ENCODE measurements at regions not wholly inside any gene's neighbourhood (a gene's known extent, or its start where the extent isn't known, plus 50 kb on each side); places are given as distances from the start of the nearest gene placed in this dataset.
"Not testable (repeated sequence)": the region's sequence is repeated elsewhere in the genome, so short reads cannot be mapped to it uniquely, and the experiment has no call there.

DNA sequence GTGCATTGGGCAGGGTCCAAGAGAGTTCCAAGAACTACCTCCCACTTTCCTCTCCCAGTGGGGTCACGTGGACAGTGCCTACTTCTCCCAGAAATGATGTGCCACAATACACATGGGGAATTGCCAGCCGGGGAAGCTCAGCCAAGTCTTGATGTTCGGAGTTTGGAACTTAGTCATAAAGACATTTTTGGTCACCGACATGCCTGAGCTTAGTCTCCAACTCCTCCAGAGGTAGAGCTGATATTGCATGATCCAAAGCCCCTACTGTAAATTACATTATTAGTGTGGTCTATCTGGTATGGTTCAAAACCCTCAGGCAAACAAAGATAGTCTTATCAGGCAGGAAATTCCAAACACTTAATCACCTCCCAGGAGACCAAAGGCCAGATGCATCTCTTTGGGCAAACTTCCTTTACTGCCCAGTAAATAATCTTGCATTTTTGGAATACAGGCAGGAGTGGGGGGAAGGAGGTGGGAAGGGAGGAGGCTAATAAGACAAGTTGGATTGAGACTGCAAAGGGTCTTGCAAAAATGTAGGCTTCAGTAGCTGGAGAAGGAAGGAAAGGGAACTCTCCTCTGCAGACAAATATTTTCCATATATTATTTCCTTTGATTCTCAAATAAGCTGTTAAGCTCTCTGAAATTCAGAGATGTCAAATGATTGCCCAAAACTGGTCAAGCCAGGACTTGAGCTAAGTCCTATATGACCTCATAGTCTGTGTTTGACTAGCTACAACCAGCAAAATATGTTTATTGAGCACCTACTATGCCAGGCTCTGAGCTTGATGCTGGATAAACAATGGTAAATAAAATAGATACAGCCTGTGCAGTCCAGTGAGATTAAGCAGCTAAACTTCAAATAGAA, 99.4 kb downstream of the DRD1 start:
- no peak for DNase-seq

DNA sequence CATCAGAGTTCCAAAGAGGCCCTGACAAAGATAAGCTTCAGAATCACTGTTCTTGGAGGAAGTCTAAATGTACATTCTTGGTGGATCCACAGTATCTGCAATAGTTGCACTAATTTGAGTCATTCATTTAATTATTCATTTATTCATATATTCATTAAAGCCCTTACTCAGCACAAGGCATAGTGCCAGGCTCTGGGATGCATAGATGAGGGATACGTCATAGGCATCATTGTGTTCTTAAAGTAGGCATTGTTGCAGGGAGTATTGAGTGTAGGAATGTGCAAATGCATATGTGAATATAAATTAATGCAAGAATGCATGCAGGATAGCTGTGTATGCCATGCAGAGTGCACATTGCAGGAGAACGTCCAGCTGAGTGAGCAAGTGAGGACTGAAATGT, 100.7 kb downstream of the DRD1 start:
- DNase-seq = no peak

DNA sequence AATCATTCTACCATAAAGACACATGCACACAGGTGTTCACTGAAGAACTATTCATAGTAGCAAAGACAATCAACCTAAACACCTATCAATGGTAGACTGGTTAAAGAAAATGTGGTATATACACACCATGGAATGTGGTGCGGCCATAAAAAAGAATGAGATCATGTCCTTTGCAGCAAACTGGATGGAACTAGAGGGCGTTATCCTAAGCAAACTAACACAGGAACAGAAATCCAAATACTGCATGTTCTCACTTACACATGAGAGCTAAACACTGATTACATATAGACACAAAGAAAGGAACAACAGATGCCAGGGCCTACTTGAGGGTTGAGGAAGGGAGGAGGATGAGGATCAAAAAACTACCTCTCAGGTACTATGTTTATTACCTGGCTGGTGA, 103.8 kb downstream of the DRD1 start:
- DNase-seq = no peak

DNA sequence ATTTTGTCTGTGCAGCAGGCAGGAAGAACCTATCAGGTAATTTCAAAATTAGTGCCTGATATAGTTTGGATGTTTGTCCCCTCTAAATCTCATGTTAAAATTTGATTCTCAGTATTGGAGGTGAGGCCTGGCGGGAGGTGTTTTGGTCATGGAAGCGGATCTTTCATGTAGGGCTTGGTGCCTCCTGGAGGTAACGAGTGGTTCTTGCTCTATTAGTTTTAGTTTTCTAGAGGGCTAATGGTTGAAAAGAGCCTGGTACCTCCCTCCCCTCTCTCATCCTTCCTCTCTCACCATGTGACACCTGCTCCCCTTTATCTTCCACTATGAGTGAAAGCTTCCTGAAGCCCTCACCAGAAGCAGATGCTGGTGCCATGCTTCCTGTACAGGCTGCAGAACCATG, 106.3 kb downstream of the DRD1 start:
- no peak for DNase-seq

DNA sequence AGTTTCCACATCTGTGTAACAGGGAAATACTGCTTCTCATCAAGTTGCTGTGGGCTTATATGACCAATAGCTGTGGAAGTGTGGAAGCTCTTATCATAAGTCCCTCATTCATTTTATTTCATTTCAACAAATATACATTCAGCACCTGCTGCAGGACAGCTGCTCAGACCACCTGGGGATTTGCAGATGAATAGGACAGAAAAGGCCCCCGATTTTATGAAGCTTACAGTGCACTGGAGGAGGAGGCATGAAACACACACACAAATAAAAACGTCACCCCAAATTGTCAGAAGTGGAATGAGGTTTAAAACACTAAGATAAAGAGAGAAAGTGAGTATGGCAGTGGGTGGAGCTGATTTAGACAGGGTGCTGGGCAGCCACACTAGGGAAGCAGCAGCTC, 107.2 kb downstream of the DRD1 start:
- DNase-seq = peak; percentile 8

DNA sequence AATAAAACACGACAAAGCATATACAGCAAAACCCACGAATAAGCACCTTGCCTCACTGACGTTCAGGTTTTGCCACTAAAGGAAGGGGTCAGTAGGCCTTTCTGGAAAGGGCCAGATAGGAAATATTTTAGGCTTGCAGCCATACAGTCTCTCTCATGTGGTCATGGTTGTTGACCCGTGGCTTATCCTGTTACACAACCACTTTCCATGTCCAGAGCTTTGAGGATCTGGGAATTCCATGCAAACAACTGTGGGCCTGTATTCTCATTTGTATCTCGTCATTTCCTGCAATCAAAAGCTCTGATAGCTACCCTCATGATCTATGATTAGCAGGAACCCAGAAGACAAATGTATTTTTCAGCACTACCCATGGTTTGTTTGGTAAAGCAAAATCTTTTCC, 108.3 kb downstream of the DRD1 start:
- no peak for DNase-seq

DNA sequence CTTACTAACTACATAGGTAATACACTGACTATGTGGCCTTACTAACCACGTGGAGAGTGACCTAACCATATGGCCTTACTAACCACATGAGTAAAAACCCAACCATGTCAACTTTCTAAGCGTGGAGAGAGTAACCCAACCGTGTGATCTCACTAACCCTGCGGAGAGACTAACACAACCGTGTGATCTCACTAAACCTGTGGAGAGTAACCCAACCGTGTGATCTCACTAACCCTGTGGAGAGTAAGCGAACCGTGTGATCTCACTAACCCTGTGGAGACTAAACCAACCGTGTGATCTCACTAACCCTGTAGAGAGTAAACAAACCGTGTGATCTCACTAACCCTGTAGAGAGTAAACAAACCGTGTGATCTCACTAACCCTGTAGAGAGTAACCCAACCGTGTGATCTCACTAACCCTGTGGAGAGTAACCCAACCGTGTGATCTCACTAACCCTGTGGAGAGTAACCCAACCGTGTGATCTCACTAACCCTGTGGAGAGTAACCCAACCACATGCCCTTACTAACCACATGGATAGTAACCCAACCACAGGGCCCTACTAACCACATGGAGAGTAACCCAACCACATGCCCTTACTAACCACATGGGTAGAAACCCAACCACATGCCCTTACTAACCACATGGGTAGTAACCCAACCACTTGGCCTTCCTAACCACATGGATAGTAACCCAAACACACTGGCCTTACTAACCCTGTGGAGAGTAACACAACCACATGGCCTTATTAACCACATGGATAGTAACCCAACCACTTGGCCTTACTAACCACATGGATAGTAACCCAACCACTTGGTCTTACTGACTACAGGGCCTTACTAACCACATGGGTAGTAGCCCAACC, 112.6 kb downstream of the DRD1 start:
- DNase-seq = not testable (repeated sequence)

DNA sequence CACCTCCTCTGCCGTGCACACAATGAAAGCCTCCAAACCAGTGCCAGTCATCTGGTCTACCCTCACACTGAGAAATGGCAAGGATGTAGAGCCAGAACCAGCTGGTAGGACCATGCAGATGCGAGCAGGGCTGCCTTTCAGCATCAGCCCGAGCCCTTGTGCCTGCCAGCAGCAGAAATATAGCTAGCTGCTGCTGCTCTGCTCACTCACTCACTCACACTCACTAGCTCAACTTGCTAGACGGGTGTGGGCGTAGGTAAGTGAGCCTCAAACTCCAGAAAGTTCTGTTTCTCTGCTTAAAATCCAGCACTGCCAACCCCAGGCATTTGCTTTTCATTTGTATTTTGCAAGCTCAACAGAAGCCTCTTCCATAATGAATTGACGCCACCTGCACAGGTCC, 114.0 kb downstream of the DRD1 start:
- no peak for DNase-seq

DNA sequence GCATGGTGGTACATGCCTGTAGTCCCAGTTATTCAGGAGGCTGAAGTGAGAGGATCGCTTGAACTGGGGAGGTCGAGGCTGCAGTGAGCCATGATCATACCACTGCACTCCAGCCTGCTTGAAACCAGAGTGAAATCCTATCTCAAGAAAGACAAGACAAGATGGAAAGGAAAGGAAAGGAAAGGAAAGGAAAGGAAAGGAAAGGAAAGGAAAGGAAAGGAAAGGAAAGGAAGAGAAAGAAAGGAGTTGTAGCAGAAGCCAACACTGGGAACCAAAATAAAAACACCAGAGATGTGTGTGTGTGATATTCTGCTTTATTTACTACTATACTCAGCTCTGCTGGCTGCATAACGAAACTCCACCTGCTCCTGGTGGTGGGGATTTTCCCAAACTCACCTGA, 115.3 kb downstream of the DRD1 start:
- no peak for DNase-seq

DNA sequence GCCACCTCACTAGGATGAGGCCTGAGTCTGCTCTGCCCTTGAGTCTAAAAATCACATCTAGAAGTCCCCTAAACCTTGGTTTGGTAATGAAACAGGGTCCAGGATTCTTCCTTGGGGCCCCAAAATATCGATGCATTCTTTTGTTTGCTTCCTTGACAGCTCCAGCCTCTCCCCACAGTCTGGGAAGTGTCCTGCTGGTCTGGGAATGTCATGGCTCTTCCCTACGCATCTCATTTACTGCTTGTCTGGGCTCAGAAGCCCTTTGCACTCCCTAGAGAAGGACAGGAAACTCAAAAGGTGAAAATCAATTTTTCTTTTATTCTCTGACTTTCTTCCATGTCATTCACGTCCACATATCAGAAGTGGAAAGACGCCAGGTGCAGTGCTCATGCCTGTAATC, 115.8 kb downstream of the DRD1 start:
- DNase-seq = no peak

DNA sequence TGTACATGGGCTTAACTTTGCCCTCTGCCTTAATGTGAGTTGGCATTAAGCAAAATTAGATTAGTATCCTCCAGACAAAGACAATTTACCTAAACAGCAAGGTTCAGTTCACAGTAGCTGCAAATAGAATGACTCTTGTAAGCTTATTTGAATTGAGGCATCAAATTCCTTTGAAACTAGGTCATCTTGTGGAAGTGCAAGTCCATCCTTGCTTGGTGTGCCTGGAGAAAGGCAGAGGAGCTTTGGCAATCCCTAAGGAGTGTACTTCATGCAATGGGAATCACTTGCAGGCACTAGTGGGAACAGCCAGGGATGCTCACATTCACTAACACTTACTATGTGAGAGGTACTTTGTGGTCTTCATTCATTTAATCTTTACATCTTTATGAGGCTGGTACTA, 118.3 kb downstream of the DRD1 start:
- no peak for DNase-seq

DNA sequence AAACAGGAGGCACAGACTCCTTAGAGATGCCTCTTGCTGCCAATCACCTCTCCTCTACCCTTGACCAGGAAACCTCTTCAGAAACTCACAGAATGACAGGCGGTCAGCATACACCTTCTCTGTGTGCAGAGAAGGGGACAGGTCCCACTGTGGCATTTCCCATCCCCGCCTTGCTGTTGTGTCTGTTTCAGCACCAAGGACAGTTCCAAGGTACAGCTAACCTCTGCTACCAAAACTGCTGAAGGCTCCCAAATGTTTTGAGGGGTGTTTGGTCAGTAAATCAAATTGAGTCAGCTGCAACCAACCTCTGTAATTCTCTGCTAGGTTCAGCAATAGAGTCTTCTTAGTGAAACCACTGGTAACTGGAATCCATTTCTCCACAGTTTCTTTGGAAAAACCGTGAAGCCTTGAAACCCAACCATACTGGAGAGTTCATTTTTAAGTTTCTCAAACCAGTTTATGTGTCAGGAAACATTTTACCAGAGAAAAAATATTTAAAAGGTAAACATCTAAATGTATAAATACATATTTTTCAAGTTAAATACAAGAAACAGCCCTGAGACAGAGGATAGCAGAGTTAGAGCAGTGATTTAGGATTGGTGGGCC, 122.0 kb downstream of the DRD1 start:
- DNase-seq = no peak

DNA sequence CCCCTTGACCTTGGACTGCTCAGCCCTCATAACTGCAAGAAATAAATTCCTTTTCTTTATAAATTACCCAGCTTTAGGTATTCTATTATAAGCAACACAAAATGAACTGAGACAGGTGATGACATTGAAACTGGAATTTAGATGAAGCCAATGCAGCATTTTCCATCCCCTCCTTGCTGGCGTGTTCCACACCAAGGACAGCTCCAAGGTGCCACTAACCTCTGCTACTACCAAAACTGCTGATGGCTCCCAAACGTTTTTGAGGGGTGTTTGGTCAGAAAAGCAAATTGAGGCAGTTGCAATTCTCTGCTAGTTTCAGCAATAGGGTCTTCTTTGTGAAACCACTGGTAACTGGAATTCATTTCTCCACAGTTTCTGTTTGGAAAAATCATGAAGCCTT, 124.8 kb downstream of the DRD1 start:
- no peak for DNase-seq

DNA sequence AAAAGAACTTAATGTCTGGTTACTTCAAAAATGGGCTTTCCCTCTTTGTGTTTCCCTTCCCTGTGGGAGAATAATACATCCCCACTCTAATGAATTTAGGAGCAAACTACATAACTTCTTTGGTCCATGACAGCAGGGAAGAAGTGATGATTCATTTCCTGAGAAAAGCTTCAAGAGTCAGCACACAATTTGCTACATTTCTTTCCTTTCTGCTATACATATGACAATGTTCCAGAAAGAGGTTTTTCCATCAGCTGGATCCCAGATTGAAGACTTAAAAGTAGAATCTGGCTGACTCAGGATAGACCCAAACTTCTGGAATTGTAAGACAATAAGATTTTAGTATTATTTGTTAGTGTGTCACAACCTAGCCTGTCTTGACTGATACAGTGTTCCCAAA, 126.1 kb downstream of the DRD1 start:
- no peak for DNase-seq

DNA sequence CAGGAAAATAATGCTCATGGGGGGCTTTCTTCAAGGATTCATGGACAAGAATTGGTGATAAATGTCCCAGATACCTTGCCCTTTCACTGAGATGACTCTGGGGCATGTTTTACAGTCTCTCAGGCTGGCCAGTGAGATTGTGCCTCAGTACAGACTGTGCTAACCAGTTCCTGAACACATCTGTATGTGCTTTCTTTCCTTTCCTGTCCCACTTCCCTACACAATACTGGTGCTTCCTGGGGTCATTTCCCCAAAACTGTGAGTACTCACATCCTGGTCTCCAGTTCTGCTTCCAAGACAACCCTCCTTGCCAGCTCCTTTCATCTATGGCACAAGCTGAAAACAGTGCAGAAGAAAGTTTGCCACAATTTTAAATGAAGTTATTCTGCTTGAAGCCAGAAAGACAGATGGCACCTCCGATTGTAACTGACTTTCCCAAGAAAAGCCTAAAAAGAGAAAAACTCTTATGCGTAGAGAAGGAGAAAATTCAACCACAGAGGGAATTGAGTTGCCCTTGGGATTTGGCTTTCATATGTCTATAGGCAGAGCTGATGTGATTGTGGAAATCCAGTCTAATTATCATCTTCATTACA, 134.7 kb downstream of the DRD1 start:
- DNase-seq = no peak

DNA sequence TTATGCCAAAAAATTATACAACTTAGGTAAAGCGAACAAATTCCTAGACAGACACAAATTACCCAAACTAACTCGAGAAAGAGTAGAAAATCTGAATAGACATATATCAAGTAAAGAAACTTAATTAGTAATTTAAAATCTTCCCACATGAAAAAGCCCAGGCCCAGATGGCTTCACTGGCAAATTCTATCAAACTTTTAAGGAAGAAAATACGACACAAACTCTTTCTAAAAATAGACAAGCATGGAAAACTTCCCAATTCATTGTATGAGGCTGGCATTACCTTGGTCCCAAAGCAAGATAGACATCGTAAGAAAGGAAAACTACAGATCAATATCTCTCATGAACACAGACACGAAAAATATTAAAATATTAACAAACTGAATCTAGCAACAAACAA, 135.3 kb downstream of the DRD1 start:
- no peak for DNase-seq

DNA sequence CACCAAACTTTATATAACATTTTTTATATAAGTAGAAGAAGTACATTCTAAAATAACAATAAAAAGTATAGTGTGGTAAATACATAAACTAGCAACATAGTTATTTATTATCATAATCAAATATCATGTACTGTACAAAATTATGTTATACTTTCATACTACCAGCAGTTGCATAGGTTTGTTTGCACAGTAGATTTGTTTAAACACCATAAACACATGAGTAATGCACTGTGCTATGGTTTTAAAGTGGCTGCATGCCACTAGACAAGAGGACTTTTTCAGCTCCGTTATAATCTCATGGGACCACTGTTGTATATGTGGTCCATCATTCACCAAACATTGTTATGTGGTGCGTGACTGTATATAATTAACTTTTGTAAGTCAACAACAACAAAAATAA, 137.6 kb downstream of the DRD1 start:
- no peak for DNase-seq

DNA sequence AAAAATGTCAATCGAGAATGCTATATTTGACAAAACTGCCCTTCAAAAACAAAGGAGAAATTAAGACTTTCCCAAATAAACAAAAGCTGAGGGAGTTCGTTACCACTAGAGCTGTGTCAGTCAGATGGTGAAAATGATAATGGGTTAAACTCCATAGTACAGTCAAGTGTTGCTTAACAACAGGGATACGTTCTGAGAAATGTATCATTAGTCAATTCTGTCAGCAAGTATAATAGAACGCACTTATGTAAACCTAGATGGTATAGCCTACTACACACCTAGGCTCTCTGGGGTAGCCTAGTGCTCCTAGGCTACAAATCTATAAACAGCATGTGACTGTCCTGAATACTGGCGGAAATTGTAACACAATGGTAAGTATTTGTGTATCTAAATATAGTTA, 138.7 kb downstream of the DRD1 start:
- DNase-seq = no peak

DNA sequence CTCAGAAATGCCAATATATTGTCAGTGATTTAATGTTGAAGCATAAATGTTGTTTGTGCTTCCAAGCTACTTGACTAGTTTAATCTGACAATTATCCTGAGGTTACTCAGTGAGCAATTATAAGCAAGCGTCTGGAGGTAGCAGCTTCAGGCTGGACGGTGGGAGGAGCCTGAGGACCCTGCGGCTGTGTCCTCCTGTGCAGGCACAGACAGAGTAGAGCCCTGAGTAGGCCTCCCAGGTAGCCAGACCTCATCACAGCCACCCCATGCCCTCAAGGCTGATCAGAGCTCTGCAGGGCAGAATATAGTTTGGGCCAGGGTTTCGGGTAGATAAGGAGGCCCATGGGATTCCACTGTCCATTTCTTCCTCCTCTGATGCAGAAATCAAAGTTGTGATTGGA, 153.6 kb downstream of the DRD1 start:
- no peak for DNase-seq

DNA sequence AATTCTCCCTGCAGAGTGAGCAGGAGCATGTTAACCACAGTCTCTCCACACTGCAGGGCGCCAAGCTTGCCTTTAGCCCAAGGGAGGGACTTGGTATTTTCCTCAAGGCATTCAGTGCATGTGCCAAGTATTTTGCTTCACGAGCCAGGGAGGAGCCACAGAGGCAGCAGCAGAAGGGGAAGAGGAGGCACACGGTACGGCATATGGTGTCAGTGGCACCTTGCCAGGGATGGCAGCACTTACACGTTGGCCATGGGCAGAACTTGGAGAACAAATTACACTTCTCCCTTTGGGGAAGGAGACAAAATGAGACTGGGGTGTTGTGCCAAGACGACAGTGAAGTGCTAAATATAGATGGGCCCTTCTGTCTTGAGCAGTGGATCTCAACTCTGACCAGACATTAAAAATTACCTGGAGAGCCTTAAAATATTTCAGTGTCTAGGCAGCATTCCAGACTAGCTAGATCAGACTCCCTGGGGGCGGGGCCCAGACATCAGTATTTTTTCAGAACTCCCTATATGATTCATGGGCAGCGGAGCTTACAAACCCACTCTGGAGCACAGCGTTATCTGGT, 155.8 kb downstream of the DRD1 start:
- DNase-seq = no peak

DNA sequence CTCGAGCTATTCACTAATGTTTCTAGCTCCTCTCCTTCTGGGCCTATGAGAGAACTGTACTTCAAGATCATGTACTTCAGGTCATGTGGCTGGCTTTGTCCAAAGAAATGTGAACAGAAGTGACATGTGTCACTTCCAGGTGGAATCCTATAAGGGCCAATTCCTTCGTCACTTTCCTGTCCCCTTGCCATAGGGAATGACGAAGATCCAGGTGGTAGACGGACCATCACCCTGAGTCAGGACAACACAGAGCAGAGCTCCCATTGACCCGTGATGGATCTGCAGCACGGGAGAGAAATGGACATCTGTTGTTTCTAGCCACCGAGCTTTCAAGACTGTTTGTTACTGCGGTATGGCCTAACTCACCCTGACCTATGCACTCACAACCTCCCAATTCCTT, 157.0 kb downstream of the DRD1 start:
- DNase-seq = no peak

DNA sequence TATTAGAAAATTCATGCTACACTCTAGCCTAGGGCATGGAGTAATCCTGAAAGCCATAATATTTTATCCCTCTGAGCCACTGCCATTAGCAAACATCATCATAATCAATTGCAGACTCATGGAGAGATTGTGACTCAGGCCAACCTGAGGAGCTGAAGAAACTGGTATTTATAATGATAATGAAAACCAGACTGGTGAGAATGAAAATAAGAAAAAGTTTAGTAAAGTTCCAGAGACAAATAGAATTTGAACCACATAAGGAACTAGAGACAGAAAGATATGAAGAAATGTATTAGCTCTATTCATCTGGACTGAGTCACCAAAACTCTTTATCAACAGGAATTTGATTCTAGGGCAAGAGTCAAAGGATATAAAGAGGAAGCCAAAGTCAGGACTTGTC, 158.7 kb downstream of the DRD1 start:
- no peak for DNase-seq

DNA sequence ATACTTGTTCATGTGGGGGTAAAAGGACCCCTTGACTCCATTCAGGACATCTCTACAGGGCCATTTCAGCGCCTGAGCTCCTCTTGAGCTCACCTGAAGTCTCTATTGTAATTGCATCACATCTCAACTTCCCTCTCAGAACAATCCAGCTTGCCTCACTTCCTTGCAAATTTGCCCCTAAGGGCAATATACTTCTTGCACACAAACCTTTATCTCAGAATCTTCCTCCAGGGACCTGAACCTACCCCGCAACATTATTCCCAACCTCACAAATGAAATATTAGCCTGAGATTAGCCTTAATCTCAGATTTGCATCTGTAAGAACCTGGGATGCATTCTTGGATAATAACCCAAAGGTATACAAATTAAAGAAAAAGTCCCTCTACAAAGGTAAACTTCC, 159.2 kb downstream of the DRD1 start:
- no peak for DNase-seq
